ENCODE measurements at regions not wholly inside any gene's neighbourhood (a gene's known extent, or its start where the extent isn't known, plus 50 kb on each side); places are given as distances from the start of the nearest gene placed in this dataset.
"Not testable (repeated sequence)": the region's sequence is repeated elsewhere in the genome, so short reads cannot be mapped to it uniquely, and the experiment has no call there.

DNA sequence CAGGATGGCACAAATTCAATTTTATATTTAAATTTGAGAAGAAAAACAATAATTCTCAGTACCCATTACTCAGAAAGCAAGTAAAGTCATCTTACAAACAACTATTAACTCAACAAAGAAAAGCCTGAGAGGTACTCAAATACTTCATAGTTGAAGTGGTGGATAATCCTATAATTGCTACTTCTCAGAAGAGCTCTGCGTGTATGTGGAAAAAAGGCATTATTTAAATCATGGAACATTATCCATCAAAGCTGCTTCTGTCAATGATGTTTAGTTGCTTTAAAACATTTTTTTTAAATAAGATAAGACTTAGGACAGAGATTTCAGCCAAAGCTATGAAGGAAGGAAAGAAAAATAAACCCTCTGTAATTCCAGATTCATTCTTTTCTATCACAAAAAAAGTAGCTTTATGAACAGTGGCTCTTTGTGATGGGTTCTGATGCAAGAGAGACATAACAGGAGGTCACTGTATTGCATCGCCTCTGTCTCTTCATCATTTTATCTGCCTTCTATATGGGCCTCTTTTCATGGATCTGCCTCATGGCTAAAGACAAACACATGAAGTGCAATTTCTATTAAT, 367.9 kb upstream of the SLC35B3 start:
- no peak for DNase-seq
- no peak for ATAC-seq
- intact Hi-C loops (cut with DNase I, micrococcal nuclease), result no loop called here

DNA sequence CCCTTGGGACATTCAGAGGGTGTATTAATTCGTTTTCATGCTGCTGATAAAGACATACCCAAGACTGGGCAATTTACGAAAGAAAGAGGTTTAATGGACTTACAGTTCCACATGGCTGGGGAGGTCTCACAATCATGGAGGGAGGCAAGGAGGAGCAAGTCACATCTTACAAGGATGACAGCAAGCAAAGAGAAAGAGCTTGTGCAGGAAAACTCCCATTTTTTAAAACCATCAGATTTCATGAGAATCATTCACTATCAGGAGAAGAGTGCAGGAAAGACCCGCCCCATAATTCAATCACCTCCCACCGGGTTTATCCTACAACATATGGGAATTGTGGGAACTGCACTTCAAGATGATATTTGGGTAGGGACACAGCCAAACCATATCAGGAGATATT, 367.1 kb upstream of the SLC35B3 start:
- DNase-seq; ATAC-seq; intact Hi-C loops (cut with DNase I, micrococcal nuclease): not testable (repeated sequence)

DNA sequence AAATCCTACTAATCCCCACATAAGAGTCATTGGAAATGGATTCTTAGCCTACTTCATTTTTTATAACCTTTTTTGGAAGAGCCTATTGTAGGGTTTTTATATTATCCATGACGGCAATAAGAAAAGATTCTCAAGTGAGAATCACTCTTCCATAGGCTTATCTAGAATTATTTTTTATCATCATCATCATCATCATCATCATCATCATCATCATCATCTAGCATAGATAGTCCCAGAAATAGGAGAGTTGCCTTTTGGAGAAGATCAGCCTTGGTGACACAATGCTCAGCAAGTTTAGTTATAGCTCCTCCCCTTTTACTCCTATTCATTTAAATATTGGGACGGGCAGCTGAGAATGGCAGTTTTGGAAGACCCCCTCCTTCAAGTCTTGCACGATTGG, 359.1 kb upstream of the SLC35B3 start:
- intact Hi-C loops (cut with DNase I, micrococcal nuclease), result no loop called here
- no peak for DNase-seq
- ATAC-seq, result no peak

DNA sequence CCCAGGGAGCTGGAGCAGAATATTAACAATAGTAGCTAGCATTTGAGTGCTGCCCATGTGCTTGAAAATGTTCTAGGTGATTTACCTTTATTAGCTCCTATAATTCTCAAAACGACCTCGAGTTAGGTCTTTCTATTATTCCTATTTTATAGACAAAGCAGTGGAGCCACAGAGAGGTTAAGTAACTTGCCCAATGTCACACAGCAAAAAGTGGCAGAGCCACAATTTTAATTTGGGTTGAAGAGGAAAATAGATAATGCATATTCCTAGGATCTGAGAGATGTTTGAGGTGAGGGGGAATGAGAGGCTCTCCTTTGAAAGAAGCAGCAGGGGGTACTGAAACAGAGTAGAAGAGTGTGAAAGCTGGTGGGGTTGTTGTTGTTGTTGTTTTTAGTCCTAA, 354.5 kb upstream of the SLC35B3 start:
- intact Hi-C loops (cut with DNase I, micrococcal nuclease), result no loop called here
- DNase-seq (no peak), ATAC-seq (no peak)

DNA sequence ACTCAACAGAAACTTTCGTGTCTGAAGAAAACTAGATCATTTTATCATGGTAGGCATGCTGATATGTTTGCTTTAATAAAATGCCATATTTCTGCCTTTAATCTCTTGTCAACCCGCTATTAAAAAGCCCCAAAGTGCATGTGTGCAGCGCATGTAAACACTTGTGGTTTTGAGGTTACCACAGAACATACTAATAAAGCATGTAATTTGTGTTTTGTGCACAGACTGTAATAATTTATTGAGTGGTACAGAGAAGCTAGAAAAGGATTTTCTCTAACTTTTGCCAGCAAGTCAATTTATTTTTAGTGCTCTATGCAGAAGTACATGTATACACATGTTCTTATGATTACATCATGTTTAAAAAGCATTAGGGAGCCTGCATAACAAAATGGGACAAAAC, 349.9 kb upstream of the SLC35B3 start:
- intact Hi-C loops (cut with DNase I, micrococcal nuclease), result no loop called here
- ATAC-seq (no peak), DNase-seq (no peak)

DNA sequence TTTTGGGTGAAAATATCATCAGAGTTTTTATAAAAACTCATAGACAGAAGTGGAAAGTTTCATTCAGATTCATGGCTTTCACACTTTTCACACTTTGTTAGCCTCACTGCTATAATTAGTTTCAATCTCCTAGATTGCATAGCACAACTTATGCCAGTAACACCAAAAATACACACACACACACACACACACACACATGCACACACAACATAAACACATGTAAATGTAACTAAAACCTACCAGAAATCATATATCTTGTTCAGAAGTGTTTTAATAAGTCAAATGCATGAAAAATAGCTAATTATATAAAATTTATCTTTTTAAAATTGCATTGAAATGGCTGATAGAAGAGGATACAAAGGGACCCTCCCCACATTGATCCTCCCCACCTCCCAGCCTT, 347.8 kb upstream of the SLC35B3 start:
- ATAC-seq (no peak), DNase-seq (no peak)
- intact Hi-C loops (cut with DNase I, micrococcal nuclease), result no loop called here

DNA sequence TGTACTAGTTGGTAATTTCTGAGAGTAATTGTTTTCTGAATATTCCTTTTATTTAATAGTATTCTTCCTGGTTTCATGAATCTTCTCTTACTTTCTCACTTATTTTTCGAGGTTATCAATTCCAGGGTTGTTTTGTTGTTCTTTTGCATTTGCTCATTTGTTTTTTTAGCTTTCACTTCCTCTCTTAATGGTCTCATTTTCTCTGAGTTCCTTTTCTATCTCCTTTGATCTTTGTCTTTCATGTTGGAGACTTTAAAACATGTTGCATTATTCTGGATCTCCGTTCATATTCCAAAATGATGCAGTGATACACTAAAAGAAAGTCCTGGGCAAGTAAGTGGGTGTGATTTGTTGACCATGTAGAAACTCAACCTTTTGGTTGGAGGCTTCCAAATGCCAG, 345.3 kb upstream of the SLC35B3 start:
- intact Hi-C loops (cut with DNase I, micrococcal nuclease), result no loop called here
- ATAC-seq (no peak), DNase-seq (no peak)

DNA sequence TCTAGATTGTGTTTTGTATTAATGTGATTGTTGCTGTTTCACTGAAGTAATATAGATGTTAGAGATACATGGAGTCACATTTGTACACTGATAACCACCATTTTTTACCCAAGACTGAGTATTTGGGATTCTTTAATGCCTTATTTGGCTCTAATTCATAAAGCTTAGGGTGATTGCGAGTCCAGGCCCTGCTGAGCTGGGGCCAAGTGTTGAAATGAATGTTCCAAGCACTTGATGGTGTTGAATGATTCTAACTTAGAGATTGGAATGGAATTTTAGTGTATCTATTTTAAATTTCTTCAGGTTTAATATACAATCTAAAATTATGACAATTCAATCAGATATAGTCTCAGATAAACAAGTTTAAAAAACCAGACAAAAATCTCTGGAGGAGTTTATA, 329.4 kb upstream of the SLC35B3 start:
- intact Hi-C loops (cut with DNase I, micrococcal nuclease), result no loop called here
- DNase-seq (no peak), ATAC-seq (no peak)

DNA sequence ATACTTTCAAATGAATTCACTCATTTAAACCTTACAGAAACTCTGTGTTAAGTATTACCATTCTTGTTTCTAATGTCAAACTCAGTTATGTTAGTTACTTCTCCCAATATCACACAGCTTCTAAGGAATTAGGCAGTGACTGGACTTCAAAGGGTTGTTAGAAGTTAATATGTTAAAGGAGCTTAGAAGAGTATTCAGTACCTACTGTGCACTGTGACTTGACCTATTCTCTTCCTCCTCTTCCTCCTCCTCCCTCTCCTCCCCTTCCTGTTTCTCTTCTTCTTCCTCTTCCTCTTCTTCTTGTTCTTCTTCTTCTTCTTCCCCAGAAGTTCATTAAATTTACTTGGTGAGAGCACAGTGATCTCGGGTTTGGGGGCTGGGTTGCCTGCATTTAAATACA, 325.6 kb upstream of the SLC35B3 start:
- intact Hi-C loops (cut with DNase I, micrococcal nuclease), result no loop called here
- no peak for ATAC-seq
- no peak for DNase-seq

DNA sequence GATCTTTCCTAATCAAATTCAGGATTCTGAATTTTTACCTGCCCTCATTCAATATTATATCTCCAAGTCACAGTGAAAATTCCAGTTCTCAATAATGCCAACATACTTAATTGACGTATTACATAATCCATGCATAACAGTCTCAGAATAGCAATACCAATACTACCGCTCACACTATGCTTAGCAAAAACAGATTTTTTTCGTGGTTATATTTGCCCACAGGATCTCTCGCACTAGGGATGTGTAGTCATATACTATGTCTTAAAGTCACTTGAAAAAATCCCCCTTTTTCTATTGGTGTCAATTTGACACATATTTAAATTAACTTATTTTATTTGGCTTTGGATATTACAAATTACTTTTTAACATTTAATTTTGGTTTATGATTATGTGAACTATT, 323.1 kb upstream of the SLC35B3 start:
- intact Hi-C loops (cut with DNase I, micrococcal nuclease), result no loop called here
- DNase-seq (no peak), ATAC-seq (no peak)

DNA sequence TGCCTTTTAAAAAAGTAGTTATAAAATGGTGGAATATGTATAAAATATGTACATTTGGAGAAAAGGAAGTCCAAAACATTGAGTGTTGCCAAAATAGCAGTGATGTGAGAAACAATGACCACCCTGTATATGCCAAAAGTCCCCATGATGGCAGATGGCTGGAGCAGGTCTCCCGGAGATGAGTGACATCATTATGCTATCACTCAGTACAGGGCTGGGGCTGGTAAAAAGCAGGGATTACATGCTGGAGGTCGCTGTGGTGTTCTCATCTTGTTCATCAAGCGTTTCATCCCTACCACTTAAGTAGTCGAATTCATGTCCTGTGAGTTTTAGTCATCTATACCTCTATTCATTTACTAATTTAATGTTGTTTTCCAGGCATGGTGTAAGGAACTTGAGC, 315.3 kb upstream of the SLC35B3 start:
- DNase-seq (no peak), ATAC-seq (no peak)
- intact Hi-C loops (cut with DNase I, micrococcal nuclease), result no loop called here

DNA sequence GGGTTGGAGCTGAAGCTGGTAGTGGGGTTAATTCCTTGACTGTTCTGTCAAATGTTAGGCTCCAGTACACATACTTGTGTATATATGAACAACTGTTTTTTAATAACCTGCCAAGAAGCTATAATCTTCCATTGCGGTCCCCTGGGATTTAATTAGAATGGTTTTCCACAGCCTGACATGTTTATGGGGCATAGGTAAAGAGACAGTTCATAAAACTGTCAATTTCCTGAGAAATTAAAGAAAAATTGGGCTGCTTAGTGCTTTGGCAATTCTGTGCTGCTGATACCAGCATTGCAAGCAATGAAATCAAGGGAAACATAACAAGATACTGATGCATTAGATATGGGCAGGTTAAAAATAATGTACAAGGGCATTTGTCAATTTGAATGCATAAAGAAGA, 314.1 kb upstream of the SLC35B3 start:
- DNase-seq, result no peak
- no peak for ATAC-seq
- intact Hi-C loops (cut with DNase I, micrococcal nuclease), result no loop called here

DNA sequence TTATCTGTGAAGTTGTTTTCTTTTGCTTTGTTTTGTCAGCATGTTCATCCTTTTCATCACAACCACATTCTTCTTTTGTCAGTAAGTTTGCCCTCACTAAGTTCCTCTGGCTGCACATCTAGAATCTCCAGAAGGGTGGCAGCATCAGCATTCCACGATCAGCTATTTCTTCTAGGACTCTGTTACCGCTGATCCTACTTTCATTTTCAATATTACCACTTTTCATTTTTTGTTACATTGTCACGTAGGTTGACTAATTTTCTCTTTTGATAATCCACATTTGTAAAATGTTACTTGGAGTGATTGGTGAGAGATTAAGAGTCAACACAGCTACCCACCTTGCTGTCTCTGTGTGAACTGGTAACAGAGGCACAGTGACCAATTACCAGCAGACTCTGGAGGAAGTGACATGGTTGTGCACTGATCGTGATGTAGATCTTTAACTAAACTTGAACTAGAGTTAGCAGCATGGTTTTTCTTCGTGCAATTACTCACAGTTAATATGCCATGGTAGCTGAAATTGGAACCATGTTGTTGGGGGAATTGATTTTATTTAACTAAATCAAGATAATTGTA, 307.9 kb upstream of the SLC35B3 start:
- no peak for ATAC-seq
- DNase-seq, result no peak
- intact Hi-C loops (cut with DNase I, micrococcal nuclease), result no loop called here

DNA sequence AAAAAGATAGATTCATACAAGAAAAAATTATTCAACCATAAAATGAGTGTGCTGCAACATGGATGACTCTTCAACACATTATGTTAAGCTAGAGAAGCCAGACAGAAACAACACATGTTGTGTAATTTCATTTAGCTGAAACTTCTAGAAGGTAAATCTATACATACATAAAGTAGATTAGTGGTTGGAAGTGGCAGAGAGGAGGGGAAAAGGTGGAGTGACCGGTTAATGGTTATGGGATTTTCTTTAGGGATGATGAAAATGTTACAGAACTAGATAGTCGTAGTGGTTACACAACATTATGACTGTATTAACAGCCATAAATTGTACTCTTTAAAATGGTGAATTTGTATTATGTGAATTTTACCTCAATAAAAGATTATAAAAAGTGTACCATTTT, 304.1 kb upstream of the SLC35B3 start:
- intact Hi-C loops (cut with DNase I, micrococcal nuclease), result no loop called here
- ATAC-seq (no peak), DNase-seq (no peak)

DNA sequence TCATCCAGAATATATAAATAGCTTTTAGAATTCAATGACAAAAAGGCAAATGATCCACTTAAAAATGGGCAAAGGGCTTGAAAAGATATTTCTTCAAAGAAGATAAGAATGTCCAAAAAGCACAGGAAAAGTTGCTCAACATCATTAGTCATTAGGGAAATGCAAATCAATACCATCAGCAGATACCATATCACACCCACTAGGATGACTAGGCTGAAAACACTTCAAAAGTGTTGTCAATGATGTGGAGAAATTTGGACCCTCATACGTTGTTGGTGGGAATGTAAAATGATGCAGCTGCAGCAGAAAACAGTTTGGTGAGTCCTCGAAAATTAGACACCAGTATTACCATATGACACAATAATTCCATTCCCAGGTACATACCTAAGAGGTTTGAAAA, 303.6 kb upstream of the SLC35B3 start:
- no peak for ATAC-seq

DNA sequence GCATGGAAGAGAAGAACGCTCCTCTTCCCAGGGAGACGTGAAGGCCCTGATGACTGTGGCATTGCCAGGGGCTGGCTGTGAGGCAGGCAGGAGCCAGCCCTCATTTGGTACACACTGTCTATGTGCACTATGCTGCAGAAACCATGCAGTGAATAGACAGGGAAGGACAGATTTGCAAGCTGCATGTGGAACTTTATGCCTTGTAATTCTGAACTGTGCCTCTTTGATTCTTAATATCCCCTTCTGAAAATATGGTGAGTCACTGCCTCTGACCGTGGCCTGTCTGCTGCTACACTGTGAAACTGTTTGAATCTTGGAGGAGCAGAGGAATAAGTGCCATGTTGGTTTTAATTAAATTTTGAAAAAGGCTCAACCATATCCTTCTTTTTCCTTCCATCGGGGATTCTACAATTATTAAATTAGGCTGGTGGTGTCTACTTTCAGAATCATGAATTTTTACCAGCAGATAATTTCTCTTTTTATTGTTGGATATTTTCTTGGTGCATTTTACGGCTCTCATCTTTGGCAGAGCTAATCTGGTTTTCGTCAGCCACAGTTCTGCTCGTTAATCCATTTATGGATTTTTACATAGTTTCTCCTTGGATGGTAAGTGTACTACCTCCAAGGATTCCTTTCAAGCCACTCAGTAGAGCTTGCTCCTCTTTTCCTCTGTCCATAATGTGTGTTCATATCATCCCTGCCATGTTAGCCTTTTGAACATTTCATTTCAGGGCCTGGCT, 301.0 kb upstream of the SLC35B3 start:
- intact Hi-C loops (cut with DNase I, micrococcal nuclease), result no loop called here
- ATAC-seq (no peak), DNase-seq (no peak)

More for the DNA sequence above, 303.6 kb upstream of the SLC35B3 start:
- intact Hi-C loops (cut with DNase I, micrococcal nuclease), result no loop called here
- DNase-seq, result no peak

DNA sequence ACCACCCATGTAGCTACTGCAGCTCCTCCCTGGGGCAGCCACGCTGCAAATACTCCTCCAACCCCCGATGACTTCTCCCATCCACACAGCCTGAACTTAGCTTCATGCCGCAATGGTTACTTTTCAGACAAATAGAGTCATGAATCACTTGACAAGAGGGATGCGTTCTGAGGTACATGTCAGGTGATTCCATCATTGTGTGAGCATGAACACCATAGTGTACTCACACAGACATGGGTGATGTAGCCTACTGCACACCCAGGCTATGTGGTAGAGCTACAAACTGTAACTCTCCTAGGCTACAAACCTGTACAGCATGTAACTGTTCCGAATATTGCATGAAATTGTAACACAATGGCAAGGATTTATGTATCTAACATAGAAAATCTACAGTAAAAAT, 298.5 kb upstream of the SLC35B3 start:
- intact Hi-C loops (cut with DNase I, micrococcal nuclease), result no loop called here
- ATAC-seq (no peak), DNase-seq (no peak)

DNA sequence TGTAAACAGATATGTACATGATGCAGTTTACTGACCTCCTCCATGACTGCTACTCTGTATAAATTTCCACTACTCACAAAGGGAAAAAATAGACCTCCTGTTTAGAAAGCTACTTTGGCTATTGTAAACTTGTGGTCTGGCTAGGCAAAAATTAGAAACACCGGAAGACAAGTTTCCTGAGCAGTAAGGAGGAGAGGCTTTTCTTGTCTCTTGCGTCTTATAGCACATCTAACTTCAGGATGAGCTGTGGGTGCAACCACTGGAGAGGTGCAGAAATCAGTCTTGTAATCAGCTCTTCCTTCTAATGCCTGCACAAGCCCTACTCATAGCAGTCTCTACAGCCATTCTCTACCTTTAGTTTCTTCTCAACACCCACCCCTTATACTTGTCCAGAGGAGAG, 296.5 kb upstream of the SLC35B3 start:
- ATAC-seq, result no peak
- no peak for DNase-seq
- intact Hi-C loops (cut with DNase I, micrococcal nuclease), result no loop called here

DNA sequence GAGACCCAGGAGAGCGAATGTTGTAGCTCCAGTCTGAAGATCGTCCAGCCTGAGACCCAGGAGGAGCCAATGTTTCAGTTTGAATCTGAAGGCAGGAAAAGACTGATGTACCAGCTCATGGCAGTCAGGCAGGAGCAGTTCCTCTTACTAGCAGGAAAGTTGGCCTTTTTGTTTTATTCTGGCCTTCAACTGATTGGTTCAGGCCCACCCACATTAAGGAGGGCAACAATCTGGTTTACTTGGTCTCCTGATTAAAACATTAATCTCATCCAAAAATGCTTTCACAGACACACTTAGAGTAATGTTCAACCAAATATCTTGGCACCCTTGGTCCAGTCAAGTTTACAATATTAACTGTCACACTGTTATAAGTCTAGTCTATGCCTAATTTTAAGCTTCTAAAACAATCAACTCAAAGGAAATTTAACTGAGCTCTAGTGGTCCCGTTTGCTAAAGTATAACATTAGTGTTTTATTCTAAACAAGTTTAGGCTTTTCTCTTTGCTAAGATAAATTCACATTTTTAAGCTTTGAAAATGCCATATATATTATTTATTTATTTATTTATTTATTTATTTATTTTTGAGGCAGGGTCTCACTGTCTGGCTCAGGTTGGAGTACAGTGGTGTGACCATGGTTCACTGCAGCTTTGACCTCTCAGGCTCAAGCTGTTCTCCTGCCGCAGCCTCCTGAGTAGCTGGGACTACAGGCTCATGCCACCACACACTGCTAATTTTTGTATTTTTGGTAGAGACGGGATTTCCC, 275.5 kb upstream of the SLC35B3 start:
- intact Hi-C loops (cut with DNase I, micrococcal nuclease), result no loop called here
- DNase-seq, result no peak
- no peak for ATAC-seq

All from left colon (tissue), 2 donors.